Left renal cortex interstitium (tissue), 4 donors: ENCODE measurements at regions not wholly inside any gene's neighbourhood (a gene's known extent, or its start where the extent isn't known, plus 50 kb on each side); places are given as distances from the start of the nearest gene placed in this dataset.
"Not testable (repeated sequence)": the region's sequence is repeated elsewhere in the genome, so short reads cannot be mapped to it uniquely, and the experiment has no call there.

ENCODE experiments used
- DNase-seq, 4 donors: peaks; one replicate each; pipeline ENCODE4 v3.0.0-alpha.2; 2013; ENCODE audit warnings: low read depth in 4 of 4, low spot score in 2 of 4, missing footprints in 1 of 4

DNA sequence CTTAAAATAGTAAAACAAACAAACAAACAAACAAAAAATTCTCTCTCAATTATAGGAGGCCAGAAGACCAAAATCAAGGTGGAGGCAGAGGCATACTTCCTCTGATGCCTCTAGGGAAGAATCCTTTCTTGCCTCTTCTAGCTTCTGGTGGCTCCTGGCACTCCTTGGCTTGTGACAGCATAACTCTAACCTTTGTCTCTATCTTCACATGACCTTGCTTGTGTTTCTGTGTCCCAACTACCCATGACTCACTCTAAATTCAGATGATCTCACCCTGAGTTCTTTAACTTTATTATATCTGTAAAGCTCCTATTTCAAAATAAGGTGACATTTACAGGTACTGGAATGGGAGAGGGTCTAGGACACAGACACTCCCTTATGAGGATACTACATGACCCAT, 88.3 kb upstream of the ANTXRL start:
- no peak for DNase-seq

DNA sequence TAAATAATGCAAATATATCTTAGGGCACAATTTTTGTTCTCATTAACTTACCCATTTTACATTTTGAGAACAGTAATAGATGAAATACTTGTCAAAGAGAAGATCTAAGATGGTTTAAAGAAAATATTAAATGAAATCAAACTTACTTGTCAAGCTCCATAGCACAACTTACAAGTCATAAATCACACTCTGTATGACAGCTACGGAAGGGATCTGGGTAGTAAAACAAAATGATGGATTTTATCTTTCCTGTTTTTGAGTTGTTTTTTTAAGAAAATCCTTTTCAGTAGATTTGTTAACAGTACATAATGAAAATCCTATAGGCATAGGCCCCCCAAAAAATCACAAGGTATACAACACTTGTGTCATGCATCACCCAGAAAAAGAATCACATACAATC, 84.4 kb upstream of the ANTXRL start:
- DNase-seq: not testable (repeated sequence)

DNA sequence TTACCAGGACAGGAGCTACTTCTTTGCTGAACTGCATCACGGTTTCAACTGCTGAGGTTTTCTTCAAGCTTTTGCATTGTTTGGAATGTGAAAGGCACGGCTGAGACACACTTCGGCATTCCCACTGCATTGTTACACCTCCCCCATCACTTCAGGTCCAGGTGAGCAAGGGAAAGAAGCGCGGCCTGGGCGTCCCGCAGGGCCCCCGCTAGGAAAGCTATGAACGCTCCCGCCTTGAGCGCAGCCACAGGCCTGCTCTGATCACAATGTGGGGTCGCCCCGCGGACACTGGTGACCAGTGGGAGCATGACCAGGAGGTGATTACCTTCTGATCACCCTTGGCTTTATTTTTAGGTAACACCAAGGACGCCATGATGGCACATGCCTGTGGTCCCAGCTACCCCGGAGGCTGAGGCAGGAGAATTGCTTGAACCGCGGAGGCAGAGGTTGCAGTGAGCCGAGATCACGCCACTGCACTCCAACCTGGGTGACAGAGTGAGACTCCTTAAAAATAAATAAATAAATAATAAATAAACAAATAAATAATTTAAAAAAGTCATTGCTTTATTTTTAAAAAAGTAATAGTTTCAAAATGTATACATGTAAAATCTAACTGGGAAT, 82.2 kb upstream of the ANTXRL start:
- DNase-seq: not testable (repeated sequence)

DNA sequence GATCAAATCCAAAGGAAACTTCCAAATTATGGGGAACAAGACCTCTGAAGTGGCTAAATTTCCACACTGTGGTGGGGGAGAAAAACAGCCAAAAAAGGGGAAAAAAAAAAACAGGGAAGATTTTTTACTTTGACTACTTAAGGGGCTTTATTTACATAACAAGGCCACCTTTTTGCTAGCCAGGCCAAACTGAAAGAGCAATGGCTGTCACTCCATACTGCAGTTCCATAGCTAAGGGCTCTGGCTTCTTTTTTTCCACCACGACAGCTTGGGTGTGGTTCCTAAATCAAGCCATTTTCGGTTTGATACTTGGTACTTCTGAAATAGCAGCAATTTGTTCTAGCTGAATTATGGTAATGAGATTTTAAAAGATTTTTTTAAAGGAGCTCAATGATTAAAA, 76.4 kb upstream of the ANTXRL start:
- DNase-seq: not testable (repeated sequence)

DNA sequence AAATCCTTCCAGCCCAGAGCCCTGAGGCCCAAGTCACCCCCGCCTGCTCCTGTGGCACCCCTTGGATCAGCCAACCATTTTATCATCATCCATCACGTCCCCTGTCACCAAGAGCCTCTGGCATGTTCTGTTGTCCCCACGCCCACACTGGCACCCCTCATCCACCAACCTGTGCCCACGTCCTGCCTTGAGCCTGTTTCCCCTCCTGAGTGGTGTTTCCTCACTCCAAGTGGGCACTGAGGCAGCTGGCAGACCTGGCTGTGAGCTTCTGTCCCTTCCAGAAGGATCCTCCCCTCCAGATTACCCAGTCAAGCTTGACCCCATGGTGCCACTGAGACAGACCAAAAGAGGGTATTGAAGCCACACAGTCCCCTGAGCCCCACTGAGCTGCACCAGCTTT, 71.4 kb upstream of the ANTXRL start:
- DNase-seq: no peak

DNA sequence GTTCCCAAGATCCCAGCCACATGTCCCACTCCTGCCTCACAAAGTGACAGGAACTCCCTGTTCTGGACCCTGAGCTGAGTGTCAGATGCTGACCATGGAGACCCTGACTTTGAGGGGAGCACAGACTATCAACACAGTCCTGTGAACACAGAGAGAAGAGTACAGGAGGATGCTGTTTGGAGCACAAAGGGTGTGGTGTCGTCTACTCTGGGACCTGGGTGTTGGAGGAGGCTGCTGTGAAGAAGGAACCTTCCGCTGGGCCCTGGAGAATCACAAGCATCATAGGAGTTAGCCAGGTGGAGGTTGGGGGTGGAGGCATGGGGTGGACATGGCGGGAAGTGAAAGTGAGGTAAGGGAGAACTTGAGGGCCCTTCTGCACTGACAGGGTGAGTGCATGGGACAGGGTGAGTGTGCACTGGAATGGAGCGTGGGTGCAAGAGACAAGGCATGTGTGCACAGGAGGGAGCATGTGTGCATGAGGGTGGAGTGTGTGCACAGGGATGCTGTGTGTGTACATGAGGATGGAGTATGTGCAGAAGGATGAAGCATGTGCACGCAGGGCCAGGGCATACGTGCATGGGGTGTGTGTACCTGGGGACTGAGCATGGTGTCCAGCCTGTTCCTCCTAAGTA, 70.7 kb upstream of the ANTXRL start:
- no peak for DNase-seq

DNA sequence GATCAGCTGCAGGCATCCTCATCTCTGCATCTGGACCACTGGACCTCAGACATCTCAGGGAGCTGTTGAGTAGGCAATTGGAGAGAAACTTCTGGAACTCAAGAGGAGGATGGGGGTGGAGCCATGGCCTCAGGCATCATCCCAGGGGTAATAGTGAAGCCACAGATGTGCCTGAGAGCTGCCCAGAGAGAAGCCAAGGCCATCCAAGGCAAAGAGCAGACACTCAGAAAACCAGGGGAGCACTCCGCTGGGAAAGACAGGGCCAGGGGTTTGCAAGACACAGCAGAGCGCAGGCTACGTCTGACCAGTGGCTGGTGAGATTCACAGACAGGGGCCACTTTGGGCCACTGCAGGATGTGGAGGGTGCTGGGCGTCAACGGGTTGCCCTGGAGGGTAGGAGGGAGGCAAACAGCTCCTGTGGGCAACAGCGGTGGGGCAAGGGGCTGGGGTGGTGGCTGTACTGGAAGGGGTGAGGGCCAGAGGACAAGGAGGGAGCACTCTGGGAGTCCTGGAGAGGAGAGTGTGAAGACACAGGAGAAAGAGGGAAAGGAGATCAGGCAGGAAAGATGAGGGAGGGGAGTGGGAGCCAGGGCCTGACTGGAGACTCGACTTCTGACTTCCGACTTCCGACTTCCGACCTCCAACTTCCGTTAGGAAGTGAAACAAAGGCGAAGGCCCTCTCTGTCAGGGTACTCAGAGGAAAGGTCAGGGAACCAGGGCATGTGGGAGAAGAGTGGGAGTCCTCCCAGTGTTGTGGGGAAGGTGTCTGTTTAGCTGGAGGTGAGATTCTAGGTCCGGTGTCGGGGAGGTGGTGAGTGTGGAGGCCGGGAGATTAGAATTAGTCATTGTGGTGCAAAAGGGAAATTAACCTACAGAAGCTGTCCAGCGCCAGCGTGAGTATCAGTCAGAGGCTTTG, 69.7 kb upstream of the ANTXRL start:
- DNase-seq: no peak

DNA sequence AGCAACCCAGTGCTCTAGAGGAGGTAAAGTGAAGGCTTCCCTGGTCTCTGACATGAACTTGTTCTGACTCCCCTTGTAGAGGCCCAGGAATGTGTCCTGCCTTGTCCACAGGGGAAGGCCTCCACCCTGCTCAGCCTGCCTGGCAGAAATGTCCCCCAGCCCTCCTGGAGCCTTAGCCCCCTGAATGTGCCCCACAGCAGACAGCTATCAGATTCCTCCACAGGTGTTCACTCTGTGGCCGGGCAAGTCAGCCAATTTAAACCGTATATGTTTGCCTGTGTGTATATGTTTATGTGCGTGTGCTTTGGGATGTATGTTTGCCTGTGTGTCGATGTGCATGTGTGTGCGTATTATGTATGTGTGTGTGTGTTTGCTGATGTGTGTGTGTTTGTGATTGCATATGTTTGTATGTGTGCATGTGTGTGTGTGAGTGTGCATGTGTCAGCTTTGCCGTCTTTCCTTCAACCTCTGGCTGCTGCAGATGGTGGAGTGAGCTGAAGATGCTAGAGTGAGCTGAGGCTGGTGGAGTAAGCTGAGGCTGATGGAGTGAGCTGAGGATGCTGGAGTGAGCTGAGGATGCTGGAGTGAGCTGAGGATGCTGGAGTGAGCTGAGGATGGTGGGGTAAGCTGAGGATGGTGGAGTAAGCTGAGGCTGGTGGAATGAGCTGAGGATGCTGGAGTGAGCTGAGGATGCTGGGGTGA, 68.9 kb upstream of the ANTXRL start:
- no peak for DNase-seq

DNA sequence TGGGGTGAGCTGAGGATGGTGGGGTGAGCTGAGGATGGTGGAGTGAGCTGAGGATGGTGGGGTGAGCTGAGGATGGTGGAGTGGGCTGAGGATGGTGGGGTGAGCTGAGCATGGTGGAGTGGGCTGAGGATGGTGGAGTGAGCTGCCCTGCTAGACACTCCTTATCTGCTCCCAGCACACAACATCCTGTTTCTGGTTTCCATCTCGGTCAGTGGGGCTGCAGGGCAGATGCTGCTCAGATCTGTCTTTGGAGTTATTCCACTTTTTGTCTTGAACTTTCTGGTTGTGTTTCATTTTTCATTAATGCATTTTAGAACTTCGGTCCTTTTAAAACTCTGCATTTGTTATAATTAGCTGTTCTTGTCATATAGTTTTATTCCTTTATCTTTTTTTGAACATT, 67.9 kb upstream of the ANTXRL start:
- no peak for DNase-seq

DNA sequence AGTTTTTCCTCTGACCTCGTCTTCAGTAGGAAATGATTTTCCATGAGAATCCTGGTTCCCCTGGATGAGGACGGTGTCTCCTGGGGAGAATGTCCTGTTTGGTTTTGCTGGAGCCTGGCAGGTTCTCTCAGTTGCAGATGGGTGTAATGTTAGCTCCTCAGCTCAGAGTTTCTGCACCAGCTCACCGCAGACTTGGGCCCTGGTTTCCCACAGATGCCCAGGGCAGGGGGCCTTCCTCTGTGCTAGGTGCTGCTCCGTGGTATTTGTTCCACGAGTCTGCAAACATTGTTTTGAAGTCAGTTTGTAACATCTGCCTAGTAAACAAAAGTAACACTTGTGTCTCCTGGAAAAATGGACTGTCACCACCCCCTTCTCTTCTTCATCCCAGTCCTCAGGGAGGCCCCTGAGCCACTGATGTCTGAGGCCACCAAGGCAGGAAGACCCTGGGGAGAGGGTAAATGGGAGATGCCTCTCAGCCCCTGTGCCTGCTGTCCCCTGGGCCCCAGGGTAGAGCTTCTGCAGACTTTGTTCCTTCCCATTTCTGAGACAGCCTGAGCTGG, 67.3 kb upstream of the ANTXRL start:
- DNase-seq: not testable (repeated sequence)

DNA sequence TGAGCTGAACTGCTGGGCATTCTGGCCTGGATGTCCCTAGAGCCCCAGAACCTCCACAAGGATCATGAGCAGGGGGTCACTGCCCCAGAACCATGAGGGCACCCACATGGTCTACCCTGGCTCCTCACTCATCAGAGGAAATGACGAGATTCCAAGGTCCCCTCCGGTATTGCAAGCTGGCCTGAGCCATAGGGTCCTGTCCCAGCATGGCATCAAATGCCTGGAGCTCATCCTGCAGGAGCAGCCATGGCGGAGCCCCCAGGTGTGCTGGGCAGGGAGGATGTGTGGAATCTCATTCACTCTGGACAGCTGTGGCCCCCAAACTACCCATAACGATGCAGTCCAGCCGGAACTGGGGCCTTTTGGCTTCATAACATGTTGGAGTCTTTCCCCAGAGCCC, 66.6 kb upstream of the ANTXRL start:
- DNase-seq: no peak

DNA sequence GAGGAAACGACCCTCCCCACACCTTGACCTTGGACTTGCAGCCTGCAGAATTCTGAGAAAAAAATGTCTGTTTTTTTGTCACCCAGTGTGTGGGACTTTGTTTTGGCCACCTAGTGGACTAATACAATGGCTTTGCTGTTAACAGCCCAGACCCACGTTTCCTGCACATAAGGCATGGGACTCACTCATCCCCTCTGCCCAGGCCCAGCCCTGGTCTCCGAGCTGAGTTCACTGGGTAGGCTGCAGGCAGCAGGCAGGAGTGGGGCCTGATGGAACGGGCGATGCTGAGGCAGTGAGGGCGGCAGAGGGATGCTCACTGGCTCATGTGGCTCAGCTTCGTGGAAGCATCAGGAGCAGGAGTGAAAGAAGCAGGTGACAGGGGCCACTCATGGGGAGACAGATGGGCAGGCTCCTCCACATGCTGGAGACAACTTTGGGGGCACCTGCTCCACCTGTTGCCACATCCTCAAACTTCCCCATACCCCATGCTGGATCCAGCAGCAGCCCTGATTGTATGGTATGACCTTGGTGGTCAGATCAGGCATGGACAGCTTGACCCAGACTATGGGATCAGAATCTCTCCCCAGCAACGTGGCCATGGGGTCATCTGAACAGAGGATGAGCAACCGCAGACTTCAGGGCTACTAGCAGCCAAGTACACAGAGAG, 65.8 kb upstream of the ANTXRL start:
- DNase-seq: no peak

DNA sequence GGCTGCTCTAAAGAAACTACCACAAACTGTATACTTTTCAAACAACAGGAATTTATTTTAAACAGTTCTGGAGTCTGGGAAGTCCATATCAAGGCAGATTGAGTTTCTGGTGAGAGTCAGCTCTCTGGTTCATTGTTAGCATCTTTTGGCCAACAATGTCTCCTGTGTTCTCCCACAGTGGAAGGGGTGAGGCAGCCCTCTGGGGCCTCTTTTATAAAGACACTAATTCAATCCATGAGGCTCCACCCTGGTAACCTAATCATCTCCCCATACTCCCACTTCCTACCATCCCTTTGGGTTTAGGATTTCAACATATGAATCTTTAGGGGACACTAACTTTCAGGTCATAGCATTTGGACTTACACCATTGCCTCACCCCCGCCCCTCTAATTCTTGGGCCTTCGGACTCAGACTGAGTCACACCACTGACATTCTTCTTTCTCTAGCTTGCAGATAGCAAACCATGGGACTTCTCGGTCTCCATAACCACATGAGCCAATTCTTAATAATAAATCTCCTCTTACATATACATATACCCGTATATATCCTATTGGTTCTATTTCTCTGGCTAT, 64.3 kb upstream of the ANTXRL start:
- no peak for DNase-seq

DNA sequence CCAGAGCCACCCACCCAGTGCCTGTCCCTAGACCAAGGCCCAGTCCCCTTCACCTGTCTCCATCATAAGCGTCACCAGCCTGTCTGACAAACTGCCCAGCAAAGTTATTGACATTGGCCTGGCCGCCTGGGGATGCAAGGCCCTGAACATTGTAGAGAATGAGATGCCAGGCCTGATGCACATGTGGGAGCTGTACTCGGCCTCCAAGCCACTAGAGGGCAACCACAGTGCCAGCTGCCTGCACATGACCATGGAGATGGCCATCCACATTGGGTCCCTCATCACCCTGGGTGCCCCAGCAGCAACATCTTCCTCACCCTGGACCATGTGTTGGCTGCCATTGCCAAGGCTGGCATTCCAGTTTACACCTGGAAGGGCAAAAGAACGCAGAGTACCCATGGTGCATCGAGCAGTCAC, 63.7 kb upstream of the ANTXRL start:
- DNase-seq: no peak

DNA sequence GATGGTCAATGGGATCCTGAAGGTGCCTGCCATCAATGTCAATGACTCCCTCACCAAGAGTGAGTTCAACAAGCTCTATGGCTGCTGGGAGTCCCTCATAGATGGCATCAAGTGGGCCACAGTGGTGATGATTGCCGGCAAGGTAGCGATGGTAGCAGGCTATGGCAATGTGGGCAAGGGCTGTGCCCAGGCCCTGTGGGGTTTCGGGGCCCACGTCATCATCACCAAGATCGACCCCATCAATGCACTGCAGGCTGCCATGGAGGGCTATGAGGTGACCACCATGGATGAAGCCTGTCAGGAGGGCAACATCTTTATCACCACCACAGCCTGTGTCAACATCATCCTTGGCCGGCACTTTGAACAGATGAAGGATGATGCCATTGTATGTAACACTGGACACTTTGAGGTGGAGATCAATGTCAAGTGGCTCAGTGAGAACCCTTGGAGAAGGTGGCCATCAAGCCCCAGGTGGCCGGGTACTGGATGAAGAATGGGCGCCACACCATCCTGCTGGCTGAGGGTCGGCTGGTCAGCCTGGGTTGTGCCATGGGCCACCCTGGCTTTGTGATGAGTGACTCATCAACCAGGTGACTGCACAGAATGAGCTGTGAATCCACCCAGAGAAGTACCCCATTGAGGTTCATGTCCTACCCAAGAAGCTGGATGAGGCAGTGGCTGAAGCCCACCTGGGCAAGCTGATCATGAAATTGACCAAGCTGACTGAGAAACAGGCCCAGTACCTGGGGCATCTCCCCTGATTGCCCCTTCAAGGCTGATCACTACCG, 63.0 kb upstream of the ANTXRL start:
- DNase-seq: no peak

DNA sequence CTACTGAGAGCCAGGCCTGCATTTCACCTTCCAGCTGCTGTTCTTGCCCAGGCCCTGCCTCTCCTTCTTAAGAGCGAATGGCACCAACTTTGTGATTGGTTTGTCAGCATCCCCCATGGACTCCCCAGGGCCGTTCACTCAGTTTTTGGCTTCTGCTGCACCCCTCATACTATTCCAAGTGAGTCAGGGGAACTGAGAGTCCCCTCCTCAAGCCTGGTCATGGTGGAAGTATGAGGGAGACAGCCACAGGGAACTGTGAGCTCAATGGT, 62.4 kb upstream of the ANTXRL start:
- DNase-seq: no peak

DNA sequence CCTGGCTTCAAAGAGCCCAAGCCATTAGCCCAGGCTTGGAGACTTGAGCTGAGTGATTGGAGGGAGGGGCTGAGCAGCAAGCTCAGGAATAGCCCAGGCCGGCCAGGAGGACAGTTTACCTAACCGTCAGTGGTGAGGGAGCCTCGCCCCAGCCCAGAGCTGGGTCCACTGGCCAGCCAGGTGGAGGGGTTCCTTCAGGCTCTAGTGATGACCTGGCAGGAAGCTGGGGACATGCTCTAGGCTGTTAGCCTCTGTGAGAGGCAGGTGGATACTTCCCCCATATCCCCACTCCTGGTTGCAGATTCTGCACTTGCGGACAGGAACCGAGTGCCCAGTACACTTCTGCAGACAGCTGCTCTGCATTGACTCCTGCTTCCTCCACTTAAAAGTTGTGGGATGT, 61.2 kb upstream of the ANTXRL start:
- no peak for DNase-seq

DNA sequence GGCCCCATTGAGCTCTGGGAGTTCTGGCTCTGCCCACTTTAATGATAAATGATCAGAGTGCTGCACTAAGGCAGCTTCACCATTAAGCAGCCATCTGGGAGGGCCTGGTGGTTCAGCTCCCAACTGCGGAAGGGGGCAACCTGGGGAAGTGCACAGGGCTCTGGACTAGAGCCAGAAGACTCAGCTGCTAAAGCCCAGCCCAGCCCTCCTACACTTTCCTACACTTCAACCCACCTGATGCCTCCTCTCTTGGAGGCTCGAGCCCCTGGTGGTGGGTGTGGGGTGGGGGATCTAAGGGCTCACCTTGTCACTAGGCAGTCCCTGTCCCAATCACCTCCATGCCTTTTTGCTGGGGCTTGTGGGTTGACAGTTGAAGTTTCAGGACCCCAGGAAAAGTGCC, 60.6 kb upstream of the ANTXRL start:
- DNase-seq: no peak

DNA sequence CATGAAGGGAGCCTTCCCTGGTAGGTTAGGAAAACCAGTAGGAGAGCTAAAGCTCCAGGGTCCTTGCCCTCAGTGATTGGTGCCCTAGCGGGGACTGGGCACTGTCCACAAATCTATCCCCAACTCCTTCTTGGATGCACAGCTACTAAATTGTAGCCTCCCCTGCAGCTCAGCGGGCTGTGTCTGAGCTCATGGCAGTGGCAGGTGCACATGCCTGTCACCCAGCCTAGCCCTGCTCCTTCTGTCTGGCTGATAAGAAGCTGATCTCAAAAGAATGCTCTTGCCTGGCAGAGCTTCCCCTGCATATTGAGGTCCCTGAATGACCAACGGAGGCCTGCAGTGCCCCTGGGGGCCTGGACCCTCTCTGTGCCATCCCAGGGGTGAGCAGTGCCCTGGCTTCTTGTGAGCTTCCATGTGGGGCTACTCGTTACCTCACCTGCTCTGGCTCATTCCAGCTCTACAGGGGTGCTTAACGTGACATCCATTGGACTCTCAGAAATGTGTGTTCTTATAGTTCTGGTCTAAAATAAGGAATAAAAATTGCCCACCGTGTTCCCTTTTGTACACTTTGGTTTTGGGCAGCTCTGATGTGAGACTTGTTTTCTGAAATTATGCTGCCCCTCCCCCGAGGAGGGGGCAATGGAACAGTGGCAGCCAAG, 59.8 kb upstream of the ANTXRL start:
- no peak for DNase-seq
